DND-41 (cell line): ENCODE measurements at regions not wholly inside any gene's neighbourhood (a gene's known extent, or its start where the extent isn't known, plus 50 kb on each side); places are given as distances from the start of the nearest gene placed in this dataset.

Experiments
- EZH2 ChIP-seq: IDR thresholded peaks from 3 replicates; pipeline ENCODE4 v1.6.1; 2012; ENCODE audit warnings: borderline replicate concordance, low read depth, mild to moderate bottlenecking, moderate library complexity, low read length, inconsistent platforms; ENCODE audit not compliant: severe bottlenecking
- TF ChIP-seq, protein P1 (sequence below): IDR thresholded peaks from 2 replicates; pipeline ENCODE4 v1.5.1; 2012; ENCODE audit warnings: borderline replicate concordance, low read length, moderate library complexity, mild to moderate bottlenecking; ENCODE audit not compliant: poor library complexity, severe bottlenecking; ENCODE audit errors: extremely low read depth

- TF ChIP-seq, protein P1, sequence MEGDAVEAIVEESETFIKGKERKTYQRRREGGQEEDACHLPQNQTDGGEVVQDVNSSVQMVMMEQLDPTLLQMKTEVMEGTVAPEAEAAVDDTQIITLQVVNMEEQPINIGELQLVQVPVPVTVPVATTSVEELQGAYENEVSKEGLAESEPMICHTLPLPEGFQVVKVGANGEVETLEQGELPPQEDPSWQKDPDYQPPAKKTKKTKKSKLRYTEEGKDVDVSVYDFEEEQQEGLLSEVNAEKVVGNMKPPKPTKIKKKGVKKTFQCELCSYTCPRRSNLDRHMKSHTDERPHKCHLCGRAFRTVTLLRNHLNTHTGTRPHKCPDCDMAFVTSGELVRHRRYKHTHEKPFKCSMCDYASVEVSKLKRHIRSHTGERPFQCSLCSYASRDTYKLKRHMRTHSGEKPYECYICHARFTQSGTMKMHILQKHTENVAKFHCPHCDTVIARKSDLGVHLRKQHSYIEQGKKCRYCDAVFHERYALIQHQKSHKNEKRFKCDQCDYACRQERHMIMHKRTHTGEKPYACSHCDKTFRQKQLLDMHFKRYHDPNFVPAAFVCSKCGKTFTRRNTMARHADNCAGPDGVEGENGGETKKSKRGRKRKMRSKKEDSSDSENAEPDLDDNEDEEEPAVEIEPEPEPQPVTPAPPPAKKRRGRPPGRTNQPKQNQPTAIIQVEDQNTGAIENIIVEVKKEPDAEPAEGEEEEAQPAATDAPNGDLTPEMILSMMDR: no peak
- no peak for TF ChIP-seq EZH2
These were observed 201.2 kb upstream of the ZMIZ1 start for GRCh38 chr10:78867555-78867939.
